HG03060 (cell line): ENCODE measurements at regions not wholly inside any gene's neighbourhood (a gene's known extent, or its start where the extent isn't known, plus 50 kb on each side); places are given as distances from the start of the nearest gene placed in this dataset.
"Not testable (repeated sequence)": the region's sequence is repeated elsewhere in the genome, so short reads cannot be mapped to it uniquely, and the experiment has no call there.

Source experiments
- ATAC-seq: cut with Tn5 transposase; IDR thresholded peaks from one replicate; pipeline ENCODE4 v1.9.1; 2021; ENCODE audit warnings: low read depth, moderate number of reproducible peaks; ENCODE audit not compliant: unreplicated experiment

GRCh38 chrX:63285375-63285774, 65.8 kb downstream of the SPIN4 start:
- ATAC-seq, result no peak

- ATAC-seq, result no peak
These were observed 66.5 kb downstream of the SPIN4 start for GRCh38 chrX:63284659-63285058.

GRCh38 chrX:63283348-63283747, 67.8 kb downstream of the SPIN4 start:
- ATAC-seq, result no peak

GRCh38 chrX:63282828-63283227, 68.3 kb downstream of the SPIN4 start:
- ATAC-seq, result no peak

- ATAC-seq, result no peak
These were observed 69.1 kb downstream of the SPIN4 start for GRCh38 chrX:63282077-63282476.

GRCh38 chrX:63281465-63281864, 69.7 kb downstream of the SPIN4 start:
- ATAC-seq, result no peak

- ATAC-seq, result not testable (repeated sequence)
These were observed 73.7 kb downstream of the SPIN4 start for GRCh38 chrX:63277394-63277793.

- no peak for ATAC-seq
These were observed 76.0 kb downstream of the SPIN4 start for GRCh38 chrX:63275127-63275526.

- no peak for ATAC-seq
These were observed 80.3 kb downstream of the SPIN4 start for GRCh38 chrX:63270873-63271272.

- ATAC-seq, result no peak
These were observed 93.0 kb downstream of the SPIN4 start for GRCh38 chrX:63258144-63258543.

- ATAC-seq, result peak; percentile 99
These were observed 100.8 kb downstream of the SPIN4 start for GRCh38 chrX:63250253-63250868.

- ATAC-seq, result not testable (repeated sequence)
These were observed 108.4 kb downstream of the SPIN4 start for GRCh38 chrX:63242689-63243088.

GRCh38 chrX:63235963-63236362, 115.2 kb downstream of the SPIN4 start:
- ATAC-seq, result not testable (repeated sequence)

GRCh38 chrX:63233013-63233412, 118.1 kb downstream of the SPIN4 start:
- ATAC-seq, result not testable (repeated sequence)

GRCh38 chrX:63218202-63218601, 132.9 kb downstream of the SPIN4 start:
- not testable (repeated sequence) for ATAC-seq

GRCh38 chrX:63217549-63217948, 133.6 kb downstream of the SPIN4 start:
- not testable (repeated sequence) for ATAC-seq

- ATAC-seq, result peak; percentile 49
These were observed 141.5 kb downstream of the SPIN4 start for GRCh38 chrX:63209645-63210044.

GRCh38 chrX:63209128-63209527, 142.0 kb downstream of the SPIN4 start:
- ATAC-seq, result peak; percentile 48

GRCh38 chrX:63204266-63205074, 146.7 kb downstream of the SPIN4 start:
- ATAC-seq, result not testable (repeated sequence)

GRCh38 chrX:63201987-63202386, 149.1 kb downstream of the SPIN4 start:
- not testable (repeated sequence) for ATAC-seq

- ATAC-seq, result not testable (repeated sequence)
These were observed 152.4 kb downstream of the SPIN4 start for GRCh38 chrX:63198693-63199092.
